GM12865 (cell line): ENCODE measurements at regions not wholly inside any gene's neighbourhood (a gene's known extent, or its start where the extent isn't known, plus 50 kb on each side); places are given as distances from the start of the nearest gene placed in this dataset.

Source experiments
- DNase-seq: peaks from one replicate; pipeline ENCODE4 v3.0.0; 2010; ENCODE audit warnings: low read depth
- H3K4me3 ChIP-seq: 2 replicates; pipeline ENCODE4 v1.5.1; 2011; ENCODE audit warnings: mild to moderate bottlenecking, low read depth, low read length, control low read depth
- CTCF ChIP-seq: IDR thresholded peaks from 2 replicates; pipeline ENCODE4 v1.5.1; 2011; ENCODE audit warnings: low read length, control low read depth, low read depth, inconsistent platforms; ENCODE audit not compliant: insufficient read depth; ENCODE audit errors: missing control alignments

GRCh38 chr2:4900861-4901770, 791.1 kb upstream of the SOX11 start:
- no peak for DNase-seq
- no peak for TF ChIP-seq CTCF
- no peak overlapping the region for H3K4me3 ChIP-seq

GRCh38 chr2:4903656-4904348, 788.4 kb upstream of the SOX11 start:
- TF ChIP-seq CTCF = no peak
- H3K4me3 ChIP-seq = no peak overlapping the region
- DNase-seq = no peak

GRCh38 chr2:4908461-4908860, 783.7 kb upstream of the SOX11 start:
- DNase-seq = no peak
- H3K4me3 ChIP-seq = no peak overlapping the region
- no peak for TF ChIP-seq CTCF

- no peak for DNase-seq
- no peak overlapping the region for H3K4me3 ChIP-seq
- no peak for TF ChIP-seq CTCF
These were observed 782.7 kb upstream of the SOX11 start for GRCh38 chr2:4909346-4910009.

- TF ChIP-seq CTCF = no peak
- DNase-seq = no peak
- H3K4me3 ChIP-seq = no peak overlapping the region
These were observed 778.1 kb upstream of the SOX11 start for GRCh38 chr2:4914036-4914435.

GRCh38 chr2:4914551-4914950, 777.6 kb upstream of the SOX11 start:
- DNase-seq = no peak
- TF ChIP-seq CTCF = no peak
- H3K4me3 ChIP-seq = no peak overlapping the region
